ENCODE measurements at regions not wholly inside any gene's neighbourhood (a gene's known extent, or its start where the extent isn't known, plus 50 kb on each side); places are given as distances from the start of the nearest gene placed in this dataset.
"Not testable (repeated sequence)": the region's sequence is repeated elsewhere in the genome, so short reads cannot be mapped to it uniquely, and the experiment has no call there.

DNA sequence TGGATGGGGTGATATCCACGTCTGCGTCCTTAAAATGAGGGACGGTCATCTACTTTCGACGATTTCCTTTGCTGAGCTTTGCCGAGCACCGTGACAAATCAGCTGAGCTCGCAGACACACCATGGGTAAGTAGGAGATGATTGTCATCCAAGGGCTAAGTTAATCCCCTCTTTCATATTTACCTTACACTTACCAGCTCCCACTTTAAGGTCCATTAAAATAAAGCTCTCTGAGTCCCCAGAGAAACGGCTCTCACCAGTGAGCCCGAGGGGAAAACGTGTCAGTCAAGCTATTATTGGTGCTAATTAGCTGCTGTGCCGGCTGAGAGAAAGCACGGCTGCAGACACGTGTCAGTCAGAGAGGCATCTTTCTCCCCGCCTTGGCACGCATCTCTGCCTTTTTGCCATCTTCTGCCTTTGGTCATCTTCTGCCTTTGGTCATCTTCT lies 72.2 kb downstream of the CRLF2 start:
- DNase-seq: no peak

- DNase-seq: no peak
Measured at GRCh38 chrX:1139185-1139500, 73.3 kb downstream of the CRLF2 start.

GRCh38 chrX:1138476-1139184 lies 73.8 kb downstream of the CRLF2 start:
- no peak for DNase-seq

- no peak for DNase-seq
Measured at GRCh38 chrX:1137531-1137930, 74.9 kb downstream of the CRLF2 start.

- DNase-seq: not testable (repeated sequence)
Measured at GRCh38 chrX:1136582-1136981, 75.9 kb downstream of the CRLF2 start.

GRCh38 chrX:1134976-1135375 lies 77.5 kb downstream of the CRLF2 start:
- DNase-seq: no peak

DNA sequence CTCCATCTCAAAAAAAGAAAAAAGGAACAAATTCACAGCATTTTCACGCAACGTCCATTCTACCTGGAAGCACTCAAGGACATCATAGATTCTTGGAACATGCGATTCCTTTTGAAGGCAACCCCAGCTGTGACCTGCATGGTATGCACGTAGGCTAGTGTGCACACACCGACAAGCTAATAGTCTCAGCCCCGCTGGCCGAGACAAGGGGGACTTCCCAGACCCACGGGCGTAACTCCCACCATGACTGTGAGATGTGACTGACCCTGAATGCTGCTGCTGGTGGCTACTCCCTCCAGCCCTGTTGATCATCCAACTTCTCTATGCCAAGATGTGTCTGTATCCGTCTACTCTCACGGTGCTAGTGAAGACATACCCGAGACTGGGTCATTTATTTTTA lies 78.3 kb downstream of the CRLF2 start:
- no peak for DNase-seq

DNA sequence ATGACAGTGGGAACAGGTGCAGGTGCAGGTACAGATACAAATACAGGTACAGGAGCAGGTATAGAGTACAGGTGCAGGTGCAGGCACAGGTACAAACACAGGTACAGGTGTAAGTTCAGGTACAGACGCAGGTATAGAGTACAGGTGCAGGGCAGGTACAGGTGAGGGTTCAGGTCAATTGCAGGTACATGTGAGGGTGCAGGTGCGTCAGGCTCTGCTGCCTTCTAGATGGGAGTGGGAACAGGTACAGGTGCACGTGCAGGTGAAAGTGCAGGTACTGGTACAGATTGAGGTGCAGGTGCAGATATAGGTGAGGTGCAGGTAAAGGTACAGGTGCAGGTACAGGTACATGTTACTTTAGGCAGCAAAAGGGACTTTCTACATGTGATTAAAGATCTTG lies 85.7 kb downstream of the CRLF2 start:
- no peak for DNase-seq

DNA sequence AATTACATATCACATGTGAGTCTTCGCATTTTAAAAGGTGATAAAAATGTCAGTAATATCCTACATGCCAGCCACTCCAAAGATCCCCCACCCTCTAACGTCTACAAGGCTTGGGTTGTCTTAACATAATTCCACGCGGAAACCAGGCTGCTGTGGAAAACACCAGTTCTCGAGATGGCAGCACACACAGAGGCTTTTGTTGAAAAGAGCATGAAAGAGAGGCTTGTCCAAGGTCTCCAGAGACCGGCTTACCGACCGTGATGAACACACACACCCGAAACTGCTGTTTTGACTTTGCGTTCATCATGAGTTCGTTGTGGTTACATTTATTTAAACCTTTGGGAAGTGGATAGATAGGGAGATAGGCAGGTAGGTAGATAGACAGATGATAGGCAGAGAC lies 87.9 kb downstream of the CRLF2 start:
- no peak for DNase-seq

- not testable (repeated sequence) for DNase-seq
Measured at GRCh38 chrX:1122851-1123250, 89.6 kb downstream of the CRLF2 start.

GRCh38 chrX:1119275-1119674 lies 93.2 kb downstream of the CRLF2 start:
- DNase-seq: no peak

DNA sequence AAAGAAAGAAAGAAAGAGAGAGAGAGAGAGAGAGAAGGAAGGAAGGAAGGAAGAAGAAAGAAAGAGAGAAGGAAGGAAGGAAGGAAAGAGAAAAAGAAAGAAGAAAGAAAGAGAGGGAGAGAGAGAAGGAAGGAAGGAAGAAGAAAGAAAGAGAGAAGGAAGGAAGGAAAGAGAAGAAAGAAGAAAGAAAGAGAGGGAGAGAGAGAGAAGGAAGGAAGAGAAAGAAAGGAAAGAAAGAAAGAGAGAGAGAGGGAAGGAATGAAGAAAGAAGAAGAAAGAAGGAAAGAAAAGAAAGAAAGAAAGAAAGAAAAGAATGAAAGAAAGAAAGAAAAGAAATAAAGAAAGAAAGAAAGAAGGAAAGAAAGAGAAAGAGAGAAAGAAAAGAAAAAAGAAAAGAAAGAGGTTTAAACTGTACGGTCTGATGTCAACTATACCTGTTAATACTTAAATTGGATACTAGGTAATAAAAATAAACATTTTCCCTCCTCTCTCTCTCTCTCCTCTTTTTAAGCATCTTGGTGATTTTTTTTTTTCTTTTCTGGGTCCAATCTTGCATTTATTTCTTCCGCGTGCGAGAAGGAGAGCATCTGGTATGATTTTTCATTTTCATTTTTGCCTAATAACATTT lies 93.8 kb downstream of the CRLF2 start:
- DNase-seq: no peak

DNA sequence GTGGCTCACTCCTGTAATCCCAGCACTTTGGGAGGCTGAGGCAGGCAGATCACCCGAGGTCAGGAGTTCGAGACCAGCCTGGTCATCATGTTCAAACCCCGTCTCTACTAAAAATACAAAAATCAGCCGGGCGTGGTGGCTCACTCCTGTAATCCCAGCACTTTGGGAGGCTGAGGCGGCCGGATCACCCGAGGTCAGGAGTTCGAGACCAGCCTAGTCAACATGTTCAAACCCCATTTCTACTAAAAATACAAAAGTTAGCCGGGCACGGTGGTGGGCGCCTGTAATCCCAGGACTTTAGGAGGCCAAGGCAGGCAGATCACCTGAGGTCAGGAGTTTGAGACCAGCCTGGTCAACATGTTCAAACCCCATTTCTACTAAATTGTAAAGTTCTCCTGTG lies 97.0 kb downstream of the CRLF2 start:
- not testable (repeated sequence) for DNase-seq

DNA sequence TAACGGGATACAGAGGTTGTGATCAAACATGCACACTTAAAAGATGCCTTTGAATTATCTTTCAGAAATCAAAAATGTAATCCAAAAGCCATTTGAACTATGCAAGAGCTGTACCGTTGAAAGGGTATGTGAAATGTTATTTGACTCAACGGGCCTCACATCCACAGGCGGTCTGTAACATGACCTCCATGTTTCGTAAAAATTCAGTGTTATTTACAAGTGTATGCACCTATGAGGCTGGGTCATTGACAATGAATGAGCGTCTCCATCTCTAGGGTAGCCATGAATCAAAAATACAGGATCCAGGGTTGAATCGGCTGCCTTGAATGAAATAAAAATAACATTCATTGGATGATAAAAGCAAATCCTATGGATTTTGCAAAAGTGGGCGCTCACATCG lies 100.1 kb downstream of the CRLF2 start:
- DNase-seq: no peak

- DNase-seq: no peak
Measured at GRCh38 chrX:1111601-1112300, 100.7 kb downstream of the CRLF2 start.

DNA sequence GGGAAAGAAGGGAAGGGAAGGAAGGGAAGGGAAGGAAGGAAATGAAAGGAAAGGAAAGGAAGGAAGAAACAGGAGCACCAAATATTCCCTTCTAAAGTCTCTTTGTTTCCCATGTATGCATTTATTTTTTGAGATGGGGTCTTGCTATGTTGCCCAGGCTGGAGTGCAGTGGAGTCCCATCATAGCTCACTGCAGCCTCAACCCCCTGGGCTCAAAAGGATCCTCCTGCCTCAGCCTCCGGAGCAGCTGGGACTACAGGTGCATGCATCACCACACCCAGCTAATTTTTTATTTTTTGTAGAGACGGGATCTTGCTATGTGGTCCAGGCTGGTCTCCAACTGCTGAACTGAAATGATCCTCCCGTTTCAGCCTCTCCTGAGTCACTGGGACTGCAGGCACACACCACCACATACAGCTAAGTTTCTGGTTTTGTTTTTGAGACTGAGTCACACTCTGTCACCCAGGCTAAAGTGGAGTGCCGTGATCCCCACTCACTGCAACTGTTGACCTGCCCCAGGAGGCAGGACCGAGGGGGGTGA lies 102.8 kb downstream of the CRLF2 start:
- DNase-seq: no peak

- DNase-seq: no peak
Measured at GRCh38 chrX:1108501-1109445, 103.7 kb downstream of the CRLF2 start.

- DNase-seq: no peak
Measured at GRCh38 chrX:1106478-1107210, 105.8 kb downstream of the CRLF2 start.

DNA sequence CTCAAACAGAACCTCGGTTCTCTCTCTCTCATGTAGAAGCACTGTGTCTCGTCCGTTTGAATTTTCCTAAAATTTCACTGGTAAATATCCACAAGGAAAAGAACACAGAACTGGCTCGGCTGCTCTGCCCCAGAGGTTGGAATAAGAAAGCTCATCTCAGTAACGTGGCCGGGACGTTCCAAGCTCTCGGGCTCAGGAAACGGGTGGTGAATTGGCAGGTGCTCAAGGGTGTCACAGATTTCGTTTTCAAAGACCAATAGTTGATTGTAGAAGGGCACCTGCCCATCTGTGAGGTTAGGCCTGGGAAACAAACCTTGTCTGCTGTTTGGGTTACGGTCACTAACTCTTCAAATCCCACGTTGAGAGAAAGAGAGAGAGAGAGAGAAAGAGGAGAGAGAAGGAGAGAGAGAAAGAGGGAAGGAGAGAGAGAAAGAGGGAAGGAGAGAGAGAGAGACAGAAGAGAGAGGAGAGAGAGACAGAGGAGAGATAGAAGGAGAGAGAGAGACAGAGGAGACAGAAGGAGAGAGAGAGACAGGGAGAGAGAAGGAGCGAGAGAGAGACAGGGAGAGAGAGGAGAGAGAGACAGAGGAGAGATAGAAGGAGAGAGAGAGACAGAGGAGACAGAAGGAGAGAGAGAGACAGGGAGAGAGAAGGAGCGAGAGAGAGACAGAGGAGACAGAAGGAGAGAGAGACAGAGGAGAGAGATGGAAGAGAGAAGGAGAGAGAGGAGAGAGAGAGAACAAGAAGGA lies 106.6 kb downstream of the CRLF2 start:
- DNase-seq: no peak

DNA sequence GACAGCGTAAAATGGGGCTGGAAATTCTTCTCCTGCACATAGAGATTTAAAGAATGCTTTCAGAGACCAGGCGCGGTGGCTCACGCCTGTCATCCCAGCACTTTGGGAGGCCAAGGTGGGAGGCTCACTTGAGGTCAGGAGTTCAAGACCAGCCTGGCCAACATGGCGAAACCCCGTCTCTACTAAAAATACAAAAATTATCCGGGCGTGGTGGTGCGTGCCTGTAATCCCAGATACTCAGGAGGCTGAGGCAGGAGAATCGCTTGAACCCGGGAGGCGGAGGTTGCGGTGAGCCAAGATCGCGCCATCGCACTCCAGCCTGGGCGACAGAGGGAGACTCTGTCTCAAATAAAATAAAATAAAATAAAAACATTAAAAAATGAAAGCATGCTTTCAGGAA lies 107.4 kb downstream of the CRLF2 start:
- DNase-seq: not testable (repeated sequence)

DNA sequence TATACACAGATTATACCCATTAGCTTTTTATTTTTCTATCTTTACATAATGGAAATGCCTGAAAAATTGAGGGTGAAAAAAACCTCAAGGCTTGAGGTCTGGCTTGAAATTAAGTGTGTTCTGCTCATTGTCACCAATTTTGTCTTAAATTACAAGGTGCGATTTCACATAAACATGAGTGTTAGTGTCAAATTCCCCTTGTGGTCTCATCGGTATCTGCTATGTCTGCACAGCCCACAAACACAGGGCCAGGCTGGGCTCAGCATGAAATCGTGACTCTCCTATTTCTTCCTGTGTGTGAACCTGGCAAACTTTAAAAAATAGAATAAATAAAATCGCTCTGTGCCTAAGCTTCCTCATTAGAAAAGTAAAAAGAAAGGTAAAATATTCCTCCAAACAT lies 109.1 kb downstream of the CRLF2 start:
- no peak for DNase-seq
